ENCODE measurements at regions not wholly inside any gene's neighbourhood (a gene's known extent, or its start where the extent isn't known, plus 50 kb on each side); places are given as distances from the start of the nearest gene placed in this dataset.

DNA sequence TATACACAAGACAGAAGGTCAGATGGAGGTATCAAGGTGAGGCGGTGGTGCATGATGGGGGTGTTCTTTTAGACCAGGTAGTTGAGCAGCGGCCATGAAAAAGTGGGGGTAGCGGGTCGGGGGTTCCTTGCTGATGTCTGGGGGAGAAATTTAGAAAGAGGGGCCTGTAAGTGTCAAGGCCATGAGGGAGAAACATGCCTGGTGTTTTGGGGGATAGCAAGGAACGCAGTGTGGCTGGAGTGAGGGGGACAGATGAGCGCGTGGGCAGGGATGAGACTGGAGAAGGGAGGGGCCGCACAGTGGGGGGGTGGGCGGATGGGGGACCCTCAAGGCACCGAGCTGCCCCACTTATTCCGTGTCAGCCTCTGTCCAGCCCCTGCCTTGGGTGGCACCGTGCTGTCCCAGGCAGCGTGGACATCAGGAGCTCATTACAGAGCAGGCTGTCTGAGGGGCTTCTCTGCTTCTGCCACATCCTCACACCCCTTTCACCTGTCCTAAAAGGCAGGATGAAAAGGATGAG, 143.3 kb downstream of the SMAD6 start:
- Histone ChIP-seq H3K4me1 (ENCODE audit: control insufficient read depth, extremely low read depth, insufficient read depth, low read length) (peaks cover 6% of the 10 kb centered on the region), H3K9me3 (ENCODE audit: control insufficient read depth, low read depth, low read length) (no peaks in the 10 kb centered on the region), H3K27me3 (ENCODE audit: control insufficient read depth, extremely low read depth, insufficient read depth, low read length) (no peaks in the 10 kb centered on the region), H3K27ac (ENCODE audit: control insufficient read depth, insufficient read depth, low read length) (no peak overlapping the region), H3K9me1 (ENCODE audit: control insufficient read depth, extremely low read depth, insufficient read depth, low read length) (no peaks in the 10 kb centered on the region), H3K36me3 (ENCODE audit: control insufficient read depth in 2 of 2, extremely low read depth in 1 of 2, insufficient read depth in 2 of 2, low read length in 2 of 2) (no peaks in the 10 kb centered on the region), H3K4me2 (ENCODE audit: control insufficient read depth, extremely low read depth, insufficient read depth, low read depth, low read length) (no peak overlapping the region), H3K9ac (ENCODE audit: control insufficient read depth, extremely low read depth, insufficient read depth, low read length) (no peak overlapping the region), H3K79me2 (ENCODE audit: control insufficient read depth, insufficient read depth, low read length) (no peaks in the 10 kb centered on the region), H4K20me1 (ENCODE audit: control insufficient read depth, extremely low read depth, insufficient read depth, low read length) (no peaks in the 10 kb centered on the region), H2AFZ (ENCODE audit: control insufficient read depth, low read length) (no peak overlapping the region), H3K4me3 (ENCODE audit: control insufficient read depth in 2 of 3, extremely low read depth in 1 of 3, insufficient read depth in 2 of 3, low read depth in 1 of 3, low read length in 3 of 3) (no peak overlapping the region)
- DNase-seq (ENCODE audit: low read depth, low spot score) (no peak), FAIRE-seq (no peak)
- TF ChIP-seq, protein P1, sequence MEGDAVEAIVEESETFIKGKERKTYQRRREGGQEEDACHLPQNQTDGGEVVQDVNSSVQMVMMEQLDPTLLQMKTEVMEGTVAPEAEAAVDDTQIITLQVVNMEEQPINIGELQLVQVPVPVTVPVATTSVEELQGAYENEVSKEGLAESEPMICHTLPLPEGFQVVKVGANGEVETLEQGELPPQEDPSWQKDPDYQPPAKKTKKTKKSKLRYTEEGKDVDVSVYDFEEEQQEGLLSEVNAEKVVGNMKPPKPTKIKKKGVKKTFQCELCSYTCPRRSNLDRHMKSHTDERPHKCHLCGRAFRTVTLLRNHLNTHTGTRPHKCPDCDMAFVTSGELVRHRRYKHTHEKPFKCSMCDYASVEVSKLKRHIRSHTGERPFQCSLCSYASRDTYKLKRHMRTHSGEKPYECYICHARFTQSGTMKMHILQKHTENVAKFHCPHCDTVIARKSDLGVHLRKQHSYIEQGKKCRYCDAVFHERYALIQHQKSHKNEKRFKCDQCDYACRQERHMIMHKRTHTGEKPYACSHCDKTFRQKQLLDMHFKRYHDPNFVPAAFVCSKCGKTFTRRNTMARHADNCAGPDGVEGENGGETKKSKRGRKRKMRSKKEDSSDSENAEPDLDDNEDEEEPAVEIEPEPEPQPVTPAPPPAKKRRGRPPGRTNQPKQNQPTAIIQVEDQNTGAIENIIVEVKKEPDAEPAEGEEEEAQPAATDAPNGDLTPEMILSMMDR (optimal IDR thresholded peaks at IDR 0.05 in 1 of 3, IDR thresholded peaks at IDR 0.05 in 1 of 3, conservative IDR thresholded peaks at IDR 0.05 in 1 of 3; ENCODE audit: extremely low read depth in 1 of 3, insufficient read depth in 2 of 3, low read length in 3 of 3): no peak
- no peak for TF ChIP-seq EZH2 (IDR thresholded peaks at IDR 0.05; ENCODE audit: low read length)
- dilution Hi-C loops (cut with MboI; ENCODE audit: extremely low pct_ligation_motif_present, low sequenced_read_pairs): no loop called here

DNA sequence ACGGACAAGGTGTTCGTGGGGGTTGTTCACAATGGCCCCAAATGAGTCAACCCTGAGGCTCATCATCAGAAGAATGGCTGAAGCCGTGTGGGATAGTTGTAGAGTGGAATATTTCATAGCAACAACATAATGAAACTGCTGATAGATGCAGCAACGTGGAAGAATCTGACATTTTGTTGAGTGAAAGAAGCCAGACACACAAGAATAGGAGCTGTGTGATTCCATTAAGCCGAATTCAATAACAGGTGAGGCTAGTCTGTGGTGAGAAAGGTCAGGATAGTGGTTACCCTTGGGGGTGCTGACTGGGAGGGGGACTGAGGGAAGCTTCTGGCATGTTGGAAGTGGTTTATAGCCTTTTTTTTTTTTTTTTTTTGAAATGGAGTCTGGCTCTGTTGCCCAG, 144.0 kb downstream of the SMAD6 start:
- Histone ChIP-seq H2AFZ (ENCODE audit: control insufficient read depth, low read length) (no peak overlapping the region), H3K27me3 (ENCODE audit: control insufficient read depth, extremely low read depth, insufficient read depth, low read length) (no peaks in the 10 kb centered on the region), H4K20me1 (ENCODE audit: control insufficient read depth, extremely low read depth, insufficient read depth, low read length) (no peaks in the 10 kb centered on the region), H3K36me3 (ENCODE audit: control insufficient read depth in 2 of 2, extremely low read depth in 1 of 2, insufficient read depth in 2 of 2, low read length in 2 of 2) (no peaks in the 10 kb centered on the region), H3K27ac (ENCODE audit: control insufficient read depth, insufficient read depth, low read length) (no peak overlapping the region), H3K9me3 (ENCODE audit: control insufficient read depth, low read depth, low read length) (no peaks in the 10 kb centered on the region), H3K9ac (ENCODE audit: control insufficient read depth, extremely low read depth, insufficient read depth, low read length) (no peak overlapping the region), H3K9me1 (ENCODE audit: control insufficient read depth, extremely low read depth, insufficient read depth, low read length) (no peaks in the 10 kb centered on the region), H3K4me1 (ENCODE audit: control insufficient read depth, extremely low read depth, insufficient read depth, low read length) (peaks cover 8% of the 10 kb centered on the region), H3K4me3 (ENCODE audit: control insufficient read depth in 2 of 3, extremely low read depth in 1 of 3, insufficient read depth in 2 of 3, low read depth in 1 of 3, low read length in 3 of 3) (no peak overlapping the region), H3K79me2 (ENCODE audit: control insufficient read depth, insufficient read depth, low read length) (no peaks in the 10 kb centered on the region), H3K4me2 (ENCODE audit: control insufficient read depth, extremely low read depth, insufficient read depth, low read depth, low read length) (no peak overlapping the region)
- DNase-seq (ENCODE audit: low read depth, low spot score) (no peak), FAIRE-seq (no peak)
- TF ChIP-seq EZH2 (IDR thresholded peaks at IDR 0.05; ENCODE audit: low read length): no peak
- TF ChIP-seq, protein P1 (optimal IDR thresholded peaks at IDR 0.05 in 1 of 3, IDR thresholded peaks at IDR 0.05 in 1 of 3, conservative IDR thresholded peaks at IDR 0.05 in 1 of 3; ENCODE audit: extremely low read depth in 1 of 3, insufficient read depth in 2 of 3, low read length in 3 of 3): no peak
- dilution Hi-C loops (cut with MboI; ENCODE audit: extremely low pct_ligation_motif_present, low sequenced_read_pairs): no loop called here
